ENCODE measurements at regions not wholly inside any gene's neighbourhood (a gene's known extent, or its start where the extent isn't known, plus 50 kb on each side); places are given as distances from the start of the nearest gene placed in this dataset.

DNA sequence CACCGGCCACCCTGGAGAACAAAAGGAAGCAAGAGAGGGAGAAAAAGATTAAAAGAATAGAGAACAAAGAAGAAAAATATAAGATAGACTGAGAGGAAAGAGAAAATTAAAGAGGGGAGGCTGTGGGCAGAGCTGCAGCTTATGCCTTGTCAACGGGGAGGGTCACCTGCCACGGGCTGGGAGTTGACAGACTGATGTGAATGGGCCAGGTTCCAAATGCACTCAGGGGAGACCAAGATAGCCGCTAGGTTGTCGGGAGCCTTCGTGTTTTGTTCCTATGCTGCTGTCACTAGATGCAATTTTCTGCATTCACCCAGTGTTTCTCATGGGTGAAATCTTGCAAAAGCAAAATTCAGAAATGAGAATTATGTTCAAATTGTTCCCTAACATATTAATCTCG is 119.6 kb upstream of the MTHFD1L start:
- TF ChIP-seq, protein P1, sequence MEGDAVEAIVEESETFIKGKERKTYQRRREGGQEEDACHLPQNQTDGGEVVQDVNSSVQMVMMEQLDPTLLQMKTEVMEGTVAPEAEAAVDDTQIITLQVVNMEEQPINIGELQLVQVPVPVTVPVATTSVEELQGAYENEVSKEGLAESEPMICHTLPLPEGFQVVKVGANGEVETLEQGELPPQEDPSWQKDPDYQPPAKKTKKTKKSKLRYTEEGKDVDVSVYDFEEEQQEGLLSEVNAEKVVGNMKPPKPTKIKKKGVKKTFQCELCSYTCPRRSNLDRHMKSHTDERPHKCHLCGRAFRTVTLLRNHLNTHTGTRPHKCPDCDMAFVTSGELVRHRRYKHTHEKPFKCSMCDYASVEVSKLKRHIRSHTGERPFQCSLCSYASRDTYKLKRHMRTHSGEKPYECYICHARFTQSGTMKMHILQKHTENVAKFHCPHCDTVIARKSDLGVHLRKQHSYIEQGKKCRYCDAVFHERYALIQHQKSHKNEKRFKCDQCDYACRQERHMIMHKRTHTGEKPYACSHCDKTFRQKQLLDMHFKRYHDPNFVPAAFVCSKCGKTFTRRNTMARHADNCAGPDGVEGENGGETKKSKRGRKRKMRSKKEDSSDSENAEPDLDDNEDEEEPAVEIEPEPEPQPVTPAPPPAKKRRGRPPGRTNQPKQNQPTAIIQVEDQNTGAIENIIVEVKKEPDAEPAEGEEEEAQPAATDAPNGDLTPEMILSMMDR (IDR thresholded peaks at IDR 0.05; ENCODE audit: low read depth, low read length), result no peak
- Histone ChIP-seq H3K27me3 (no peaks in the 10 kb centered on the region), H3K27ac (peak overlapping the region; percentile 44), H3K4me1 (ENCODE audit: low read depth) (peaks cover 17% of the 10 kb centered on the region), H3K4me3 (no peak overlapping the region), H3K9me3 (ENCODE audit: low read depth) (no peaks in the 10 kb centered on the region), H3K36me3 (no peaks in the 10 kb centered on the region)
- DNase-seq (ENCODE audit: low read depth in 1 of 2, low spot score in 1 of 2), result peak in 1 of 2 donors; percentile 74

- Histone ChIP-seq H3K4me3 (no peak overlapping the region), H3K36me3 (no peaks in the 10 kb centered on the region), H3K9me3 (ENCODE audit: low read depth) (no peaks in the 10 kb centered on the region), H3K27ac (peak overlapping the region; percentile 12), H3K4me1 (ENCODE audit: low read depth) (peaks cover 14% of the 10 kb centered on the region), H3K27me3 (no peaks in the 10 kb centered on the region)
- TF ChIP-seq, protein P1 (IDR thresholded peaks at IDR 0.05; ENCODE audit: low read depth, low read length), result no peak
- no peak for DNase-seq (ENCODE audit: low read depth in 1 of 2, low spot score in 1 of 2)
Observed at GRCh38 chr6:150747155-150747554, 118.3 kb upstream of the MTHFD1L start.

DNA sequence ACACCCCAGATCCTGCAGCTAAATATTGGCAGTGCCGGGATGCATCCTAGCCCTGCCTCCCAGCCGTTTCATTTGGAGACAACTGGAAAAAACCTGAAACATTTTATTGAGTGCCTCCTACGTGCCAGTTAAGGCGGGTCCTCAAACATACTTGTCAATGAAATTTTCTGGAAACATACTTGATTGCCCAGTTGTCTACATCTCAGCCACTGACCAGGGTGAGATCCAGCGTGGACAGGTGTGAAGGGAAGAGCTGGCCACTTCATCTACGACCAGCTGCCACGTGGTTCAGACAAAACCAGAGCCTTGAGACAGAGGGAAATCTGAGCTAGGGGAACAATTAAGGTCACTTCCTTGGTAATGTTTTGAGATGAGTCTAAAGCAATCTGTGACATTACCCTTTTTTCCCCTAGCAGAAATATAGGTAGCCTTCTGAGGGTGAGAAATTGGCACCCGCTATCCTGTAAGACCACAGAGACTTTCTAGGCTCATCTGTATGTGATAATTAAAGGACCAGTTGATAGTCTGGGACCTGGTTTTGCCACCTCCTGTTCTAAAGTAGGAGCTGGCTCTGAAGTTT is 116.3 kb upstream of the MTHFD1L start:
- Histone ChIP-seq H3K4me3 (no peak overlapping the region), H3K9me3 (ENCODE audit: low read depth) (no peaks in the 10 kb centered on the region), H3K36me3 (no peaks in the 10 kb centered on the region), H3K27ac (no peak overlapping the region), H3K4me1 (ENCODE audit: low read depth) (peaks cover 21% of the 10 kb centered on the region), H3K27me3 (no peaks in the 10 kb centered on the region)
- DNase-seq (ENCODE audit: low read depth in 1 of 2, low spot score in 1 of 2), result no peak
- TF ChIP-seq, protein P1 (IDR thresholded peaks at IDR 0.05; ENCODE audit: low read depth, low read length), result no peak

GRCh38 chr6:150751296-150751695 is 114.2 kb upstream of the MTHFD1L start:
- DNase-seq (ENCODE audit: low read depth in 1 of 2, low spot score in 1 of 2), result peak in 1 of 2 donors; percentile 5
- H3K27ac ChIP-seq, result no peak overlapping the region

GRCh38 chr6:150752409-150752808 is 113.1 kb upstream of the MTHFD1L start:
- H3K27ac ChIP-seq, result no peak overlapping the region
- no peaks in the 10 kb centered on the region for H3K27me3 ChIP-seq
- H3K4me1 ChIP-seq (ENCODE audit: low read depth), result peaks cover 8% of the 10 kb centered on the region
- TF ChIP-seq, protein P1 (IDR thresholded peaks at IDR 0.05; ENCODE audit: low read depth, low read length), result no peak
- no peaks in the 10 kb centered on the region for H3K9me3 ChIP-seq (ENCODE audit: low read depth)
- H3K36me3 ChIP-seq, result no peaks in the 10 kb centered on the region
- H3K4me3 ChIP-seq, result no peak overlapping the region
- DNase-seq (ENCODE audit: low read depth in 1 of 2, low spot score in 1 of 2), result no peak

More at GRCh38 chr6:150751296-150751695, 114.2 kb upstream of the MTHFD1L start:
- Histone ChIP-seq H3K27me3 (no peaks in the 10 kb centered on the region), H3K4me1 (ENCODE audit: low read depth) (peaks cover 17% of the 10 kb centered on the region), H3K4me3 (no peak overlapping the region), H3K9me3 (ENCODE audit: low read depth) (no peaks in the 10 kb centered on the region), H3K36me3 (no peaks in the 10 kb centered on the region)
- TF ChIP-seq, protein P1 (IDR thresholded peaks at IDR 0.05; ENCODE audit: low read depth, low read length), result no peak

Data from cardiac muscle cell (in vitro differentiated cells and primary cell).